GM12891 (cell line): ENCODE measurements at regions not wholly inside any gene's neighbourhood (a gene's known extent, or its start where the extent isn't known, plus 50 kb on each side); places are given as distances from the start of the nearest gene placed in this dataset.

Source experiments
- PAX5 ChIP-seq: IDR thresholded peaks from 2 replicates; pipeline ENCODE4 v1.6.1; 2011; ENCODE audit warnings: low read length, moderate library complexity, mild to moderate bottlenecking; ENCODE audit not compliant: insufficient read depth, severe bottlenecking
- POLR2A ChIP-seq: IDR thresholded peaks from 2 replicates; pipeline ENCODE4 v1.6.1; 2011; ENCODE audit warnings: low read depth, low read length, control low read depth
- POLR2AphosphoS5 ChIP-seq: IDR thresholded peaks from 2 replicates; pipeline ENCODE4 v1.6.1; 2011; ENCODE audit warnings: low read depth, low read length, control low read depth
- SPI1 ChIP-seq: IDR thresholded peaks from 2 replicates; pipeline ENCODE4 v1.6.1; 2011; ENCODE audit warnings: low read depth, low read length, control low read depth
- TAF1 ChIP-seq: IDR thresholded peaks from 2 replicates; pipeline ENCODE4 v1.6.1; 2011; ENCODE audit warnings: low read depth, low read length, control low read depth

DNA sequence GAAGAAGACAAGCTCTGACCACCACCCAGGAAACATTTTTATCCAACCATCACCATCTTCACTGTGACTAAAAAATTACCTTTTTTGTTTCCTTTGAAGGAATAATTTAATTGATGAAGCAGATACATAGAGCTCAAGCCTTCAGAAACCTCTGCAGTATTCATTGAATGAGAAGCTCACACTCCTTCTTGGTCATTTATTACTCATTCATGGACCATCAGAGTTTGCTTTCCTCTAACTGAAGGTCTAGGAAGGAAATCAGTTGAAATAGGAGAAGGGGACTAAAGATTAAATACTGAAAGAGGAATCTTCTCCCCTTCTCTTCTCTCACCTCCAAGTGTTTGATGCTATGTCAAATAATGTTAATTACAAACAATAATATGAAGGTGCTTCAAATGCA lies 290.6 kb upstream of the KLF3 start:
- TF ChIP-seq POLR2A (no peak), POLR2AphosphoS5 (no peak), TAF1 (no peak), PAX5 (no peak), SPI1 (no peak)
